ENCODE measurements at regions not wholly inside any gene's neighbourhood (a gene's known extent, or its start where the extent isn't known, plus 50 kb on each side); places are given as distances from the start of the nearest gene placed in this dataset.

GRCh38 chr12:75747572-75748021 is 236.2 kb upstream of the KRR1 start:
- TF ChIP-seq, protein P1, sequence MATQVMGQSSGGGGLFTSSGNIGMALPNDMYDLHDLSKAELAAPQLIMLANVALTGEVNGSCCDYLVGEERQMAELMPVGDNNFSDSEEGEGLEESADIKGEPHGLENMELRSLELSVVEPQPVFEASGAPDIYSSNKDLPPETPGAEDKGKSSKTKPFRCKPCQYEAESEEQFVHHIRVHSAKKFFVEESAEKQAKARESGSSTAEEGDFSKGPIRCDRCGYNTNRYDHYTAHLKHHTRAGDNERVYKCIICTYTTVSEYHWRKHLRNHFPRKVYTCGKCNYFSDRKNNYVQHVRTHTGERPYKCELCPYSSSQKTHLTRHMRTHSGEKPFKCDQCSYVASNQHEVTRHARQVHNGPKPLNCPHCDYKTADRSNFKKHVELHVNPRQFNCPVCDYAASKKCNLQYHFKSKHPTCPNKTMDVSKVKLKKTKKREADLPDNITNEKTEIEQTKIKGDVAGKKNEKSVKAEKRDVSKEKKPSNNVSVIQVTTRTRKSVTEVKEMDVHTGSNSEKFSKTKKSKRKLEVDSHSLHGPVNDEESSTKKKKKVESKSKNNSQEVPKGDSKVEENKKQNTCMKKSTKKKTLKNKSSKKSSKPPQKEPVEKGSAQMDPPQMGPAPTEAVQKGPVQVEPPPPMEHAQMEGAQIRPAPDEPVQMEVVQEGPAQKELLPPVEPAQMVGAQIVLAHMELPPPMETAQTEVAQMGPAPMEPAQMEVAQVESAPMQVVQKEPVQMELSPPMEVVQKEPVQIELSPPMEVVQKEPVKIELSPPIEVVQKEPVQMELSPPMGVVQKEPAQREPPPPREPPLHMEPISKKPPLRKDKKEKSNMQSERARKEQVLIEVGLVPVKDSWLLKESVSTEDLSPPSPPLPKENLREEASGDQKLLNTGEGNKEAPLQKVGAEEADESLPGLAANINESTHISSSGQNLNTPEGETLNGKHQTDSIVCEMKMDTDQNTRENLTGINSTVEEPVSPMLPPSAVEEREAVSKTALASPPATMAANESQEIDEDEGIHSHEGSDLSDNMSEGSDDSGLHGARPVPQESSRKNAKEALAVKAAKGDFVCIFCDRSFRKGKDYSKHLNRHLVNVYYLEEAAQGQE (IDR thresholded peaks at IDR 0.05): no peak
- TF ChIP-seq TAF1 (conservative IDR thresholded peaks at IDR 0.05): no peak
- TF ChIP-seq CTCF (IDR thresholded peaks at IDR 0.05; ENCODE audit: low read depth, low read length, missing input control): no peak
- TF ChIP-seq JUND (IDR thresholded peaks at IDR 0.05): no peak
- no peak for TF ChIP-seq EGR1 (IDR thresholded peaks at IDR 0.05; ENCODE audit: low read depth in 2 of 2)

Measured in liver (tissue), 3 donors.